NCI-H748 treated with DMSO at 0.1 percent for 48 hours (cell line): ENCODE measurements at regions not wholly inside any gene's neighbourhood (a gene's known extent, or its start where the extent isn't known, plus 50 kb on each side); places are given as distances from the start of the nearest gene placed in this dataset.

Experiments used
- DNase-seq: peaks from one replicate; lab custom pipeline; 2025; lab: John Stamatoyannopoulos, UW

DNA sequence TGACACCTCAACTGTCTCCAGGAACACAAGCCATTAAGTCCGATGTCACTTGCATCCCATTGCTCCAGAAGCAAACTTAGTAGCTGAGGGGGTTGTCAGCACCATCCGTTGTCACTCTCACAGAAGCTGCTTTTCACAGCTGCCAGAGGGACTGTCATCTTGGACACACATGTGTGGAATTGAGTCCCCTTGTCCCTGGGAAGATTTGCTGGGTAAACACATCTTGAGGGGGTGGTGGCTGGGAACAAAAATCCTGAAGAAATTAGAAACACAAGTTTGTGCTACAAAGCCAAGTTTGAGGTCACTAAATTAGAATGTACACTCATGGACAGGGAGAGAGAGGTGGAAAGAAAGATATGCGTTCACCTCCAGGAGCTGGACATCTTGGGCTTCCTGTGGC, 55.2 kb upstream of the ADRA1B start:
- no peak for DNase-seq

DNA sequence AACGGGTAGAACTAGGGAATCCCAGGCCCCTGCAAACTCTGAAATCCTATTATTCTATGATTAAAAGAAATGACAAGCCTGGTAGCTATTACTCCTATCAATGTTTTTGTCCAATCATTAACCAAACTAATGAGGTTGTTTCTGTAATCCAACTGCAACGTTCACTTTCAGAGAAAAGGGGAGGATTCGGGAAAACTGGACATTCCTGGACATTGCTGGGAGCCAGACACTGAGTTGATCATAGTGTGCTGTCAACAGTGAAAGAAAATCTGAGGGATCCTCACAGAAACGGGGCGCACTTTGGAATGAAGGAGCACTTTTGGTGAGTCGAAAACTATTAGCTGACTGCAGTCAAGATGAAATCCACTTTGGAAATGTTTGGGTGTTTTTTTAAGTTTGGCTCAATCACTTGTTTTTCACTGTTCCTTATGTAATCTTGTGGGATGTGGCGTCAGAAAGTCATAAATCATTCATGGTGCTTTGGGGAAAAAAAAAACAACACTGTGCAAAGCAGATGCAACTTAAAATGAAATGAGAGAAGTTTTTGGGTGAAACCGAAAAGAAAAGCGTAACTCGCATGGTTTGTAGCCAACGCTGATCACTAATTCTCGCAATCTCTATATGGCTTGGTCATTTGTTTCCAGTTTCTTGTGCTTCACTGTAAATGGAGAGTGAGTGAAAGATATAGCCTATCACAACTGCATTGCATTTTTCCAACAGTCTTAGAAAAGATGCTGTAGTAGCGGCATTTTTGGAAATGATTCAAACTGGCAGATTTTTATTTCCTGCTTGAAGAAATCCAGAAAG, 51.2 kb upstream of the ADRA1B start:
- no peak for DNase-seq

DNA sequence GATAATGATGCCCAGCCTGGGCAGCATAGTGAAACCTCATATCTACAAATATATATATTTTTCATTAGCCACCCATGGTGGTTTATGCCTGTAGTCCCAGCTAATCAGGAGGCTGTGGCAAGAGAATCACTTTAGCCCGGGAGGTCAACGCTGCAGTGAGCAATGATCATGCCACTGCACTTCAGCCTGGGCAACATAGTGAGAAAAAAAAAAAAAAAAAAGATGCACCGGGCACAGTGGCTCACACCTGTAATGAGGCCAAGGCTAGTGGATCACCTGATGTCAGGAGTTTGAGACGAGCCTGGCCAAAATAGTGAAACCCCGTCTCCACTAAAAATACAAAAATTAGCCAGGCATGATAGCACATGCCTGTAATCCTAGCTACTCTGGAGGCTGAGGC, 50.2 kb upstream of the ADRA1B start:
- DNase-seq, result no peak
